SK-N-SH (cell line): ENCODE measurements at regions not wholly inside any gene's neighbourhood (a gene's known extent, or its start where the extent isn't known, plus 50 kb on each side); places are given as distances from the start of the nearest gene placed in this dataset.
"Not testable (repeated sequence)": the region's sequence is repeated elsewhere in the genome, so short reads cannot be mapped to it uniquely, and the experiment has no call there.

Source experiments
- CTCF ChIA-PET: fragments of 300-600, 350-600 bp; formaldehyde crosslinking; extraction: SDS; loops from one replicate; lab custom pipeline; 2021; lab: Yijun Ruan, JAX
- POLR2A ChIA-PET: fragments of 350-600 bp; sonication (Branson Sonifier 250); formaldehyde crosslinking; extraction: SDS; loops from one replicate; lab custom pipeline; 2020; ENCODE audit warnings: antibody characterized with exemption, inconsistent platforms; lab: Yijun Ruan, JAX
- DNase-seq: peaks from one replicate; pipeline ENCODE4 v3.0.0; 2012
- H2AFZ ChIP-seq: fragments of 200-600 bp; sonication (generic); 2 replicates; pipeline ENCODE4 v1.8.1; 2016; ENCODE audit warnings: antibody characterized with exemption, mild to moderate bottlenecking, low read depth
- H3F3A ChIP-seq: fragments of 200-600 bp; sonication (generic); replicated peaks from 2 replicates; pipeline ENCODE3; 2016; ENCODE audit warnings: antibody characterized with exemption, mild to moderate bottlenecking; ENCODE audit not compliant: insufficient read depth
- H3K27ac ChIP-seq, 2 experiments: fragments of 200-500 bp in 1 of 2; fragments of 200-600 bp in 1 of 2; sonication (Bioruptor generic) in 1 of 2; sonication (generic), shearing (Covaris generic) in 1 of 2; 2 replicates each; pipeline versions ENCODE4 v1.5.1 to v1.6.1; 2014 to 2016; ENCODE audit warnings: low read depth in 2 of 2, inconsistent platforms in 1 of 2, low read length in 1 of 2, mild to moderate bottlenecking in 1 of 2, mixed read lengths in 1 of 2
- H3K27me3 ChIP-seq: fragments of 200-600 bp; sonication (generic), shearing (Covaris generic); 2 replicates; pipeline ENCODE4 v1.6.1; 2016; ENCODE audit warnings: mixed run types; ENCODE audit not compliant: insufficient read depth
- H3K36me3 ChIP-seq, 2 experiments: fragments of 200-500 bp in 1 of 2; fragments of 200-600 bp in 1 of 2; sonication (Bioruptor generic) in 1 of 2; sonication (generic) in 1 of 2; replicated peaks in 1 of 2; 2 replicates each; pipeline versions ENCODE3 to v1.5.1; 2014 to 2016; ENCODE audit warnings: low read length in 1 of 2, mild to moderate bottlenecking in 1 of 2; ENCODE audit not compliant: insufficient read depth in 2 of 2, control insufficient read depth in 1 of 2
- H3K4me1 ChIP-seq, 2 experiments: fragments of 200-500 bp in 1 of 2; fragments of 200-600 bp in 1 of 2; sonication (Bioruptor generic) in 1 of 2; sonication (generic), shearing (Covaris generic) in 1 of 2; 2 replicates each; pipeline versions ENCODE4 v1.5.1 to v1.6.1; 2014 to 2016; ENCODE audit warnings: low read depth in 1 of 2, low read length in 1 of 2, mixed run types in 1 of 2; ENCODE audit not compliant: insufficient read depth in 2 of 2, control insufficient read depth in 1 of 2
- H3K4me2 ChIP-seq: fragments of 200-600 bp; sonication (generic), shearing (Covaris generic); 2 replicates; pipeline ENCODE4 v1.6.1; 2017; ENCODE audit warnings: mixed run types
- H3K4me3 ChIP-seq, 2 experiments: fragments of 200-500 bp in 1 of 2; fragments of 200-600 bp in 1 of 2; sonication (Bioruptor generic) in 1 of 2; sonication (generic), shearing (Covaris generic) in 1 of 2; 2 replicates each; pipeline versions ENCODE4 v1.5.1 to v1.8.1; 2014 to 2016; ENCODE audit warnings: low read depth in 2 of 2, inconsistent platforms in 1 of 2, low read length in 1 of 2, mild to moderate bottlenecking in 1 of 2, mixed read lengths in 1 of 2, moderate library complexity in 1 of 2
- H3K79me2 ChIP-seq: fragments of 200-600 bp; sonication (generic); 2 replicates; pipeline ENCODE4 v1.8.1; 2017; ENCODE audit warnings: mild to moderate bottlenecking; ENCODE audit not compliant: insufficient read depth
- H3K9ac ChIP-seq: fragments of 200-600 bp; sonication (generic); 2 replicates; pipeline ENCODE4 v1.6.1; 2017; ENCODE audit warnings: mixed run types
- H3K9me2 ChIP-seq: fragments of 200-600 bp; sonication (generic); 2 replicates; pipeline ENCODE4 v1.6.1; 2017; ENCODE audit warnings: mixed run types
- H3K9me3 ChIP-seq: fragments of 200-600 bp; sonication (generic); 2 replicates; pipeline ENCODE4 v1.6.1; 2017; ENCODE audit warnings: mixed run types, mild to moderate bottlenecking, moderate library complexity
- H4K20me1 ChIP-seq: fragments of 200-600 bp; sonication (generic); 2 replicates; pipeline ENCODE4 v1.6.1; 2017; ENCODE audit warnings: mild to moderate bottlenecking, mixed run types; ENCODE audit not compliant: insufficient read depth
- FOXM1 ChIP-seq: IDR thresholded peaks from 2 replicates; pipeline ENCODE4 v1.4.0; 2012; ENCODE audit warnings: low read depth, mild to moderate bottlenecking
- GATA2 ChIP-seq: sonication (generic); formaldehyde crosslinking; IDR thresholded peaks from 2 replicates; pipeline ENCODE4 v1.5.0; 2020; ENCODE audit warnings: mild to moderate bottlenecking, missing genetic modification reagents
- NRF1 ChIP-seq: IDR thresholded peaks from 2 replicates; pipeline ENCODE4 v1.6.1; 2012; ENCODE audit warnings: low read depth, mild to moderate bottlenecking, low read length
- RFX5 ChIP-seq: IDR thresholded peaks from 2 replicates; pipeline ENCODE4 v1.6.1; 2012; ENCODE audit warnings: mild to moderate bottlenecking, improper control_type of control experiment, low read length
- WGBS: methylation state at CpG from one replicate; pipeline ENCODE4 v1.1.6; 2017; ENCODE audit warnings: low lambda C conversion rate; 5-methylcytosine and 5-hydroxymethylcytosine counted together
- TF ChIP-seq, protein P1 (sequence below): fragments of 200-600 bp; sonication (generic); IDR thresholded peaks from 2 replicates; pipeline ENCODE4 v1.6.1; 2017; ENCODE audit warnings: antibody characterized with exemption, mild to moderate bottlenecking, moderate library complexity

DNA sequence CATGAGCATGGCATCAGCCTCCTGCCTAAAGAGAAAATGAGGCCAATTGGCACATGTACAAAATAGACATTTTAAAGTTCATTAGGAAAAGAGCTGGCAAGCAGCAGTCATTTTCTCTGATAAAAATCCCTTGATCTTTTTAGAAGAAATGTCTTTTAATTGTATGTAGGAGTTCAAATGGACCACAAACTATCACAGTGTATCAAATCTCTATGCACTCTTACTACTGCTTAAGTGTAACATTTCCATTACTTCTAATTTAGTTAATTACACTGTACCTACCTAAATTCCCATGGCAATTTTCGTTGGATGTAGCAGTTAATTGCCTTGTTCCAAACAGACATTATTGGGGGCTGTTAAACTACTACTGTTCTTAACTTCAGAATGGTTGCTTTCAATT, 233.7 kb upstream of the TECRL start:
- CTCF ChIA-PET, result no interaction called here

DNA sequence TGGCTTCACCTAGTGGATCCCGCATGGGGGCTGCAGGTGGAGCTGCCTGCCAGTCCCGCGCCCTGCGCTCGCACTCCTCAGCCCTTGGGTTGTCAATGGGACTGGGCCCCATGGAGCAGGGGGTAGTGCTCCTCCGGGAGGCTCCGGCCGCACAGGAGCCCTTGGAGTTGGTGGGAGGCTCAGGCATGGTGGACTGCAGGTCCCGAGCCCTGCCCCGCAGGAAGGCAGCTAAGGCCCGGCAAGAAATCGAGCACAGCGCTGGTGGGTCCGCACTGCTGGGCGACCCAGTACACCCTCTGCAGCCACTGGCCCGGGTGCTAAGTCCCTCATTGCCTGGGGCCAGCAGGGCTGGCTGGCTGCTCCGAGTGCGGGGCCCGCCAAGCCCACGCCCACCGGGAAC, 231.2 kb upstream of the TECRL start:
- H3K9me2 ChIP-seq, DNase-seq, H4K20me1 ChIP-seq, H3K4me1 ChIP-seq, H3F3A ChIP-seq, H3K9me3 ChIP-seq, H3K4me3 ChIP-seq, H2AFZ ChIP-seq, H3K79me2 ChIP-seq, H3K27me3 ChIP-seq, H3K9ac ChIP-seq, POLR2A ChIA-PET, H3K4me2 ChIP-seq, CTCF ChIA-PET, H3K27ac ChIP-seq, H3K36me3 ChIP-seq: not testable (repeated sequence)
- no CpG with 5 or more reads among the region's 21 CpGs for WGBS

More for the DNA sequence above, 233.7 kb upstream of the TECRL start:
- no peak for DNase-seq
- 0% methylated on average over 1 of the region's 1 CpG for WGBS
- Histone ChIP-seq H3K27ac (no peak overlapping the region), H3K9me3 (no peaks in the 10 kb centered on the region), H3F3A (no peaks in the 10 kb centered on the region), H3K4me1 (no peaks in the 10 kb centered on the region), H2AFZ (no peak overlapping the region), H3K36me3 (no peaks in the 10 kb centered on the region), H3K9ac (no peak overlapping the region), H3K4me3 (no peak overlapping the region), H4K20me1 (no peaks in the 10 kb centered on the region), H3K9me2 (no peaks in the 10 kb centered on the region), H3K79me2 (no peaks in the 10 kb centered on the region), H3K4me2 (no peak overlapping the region), H3K27me3 (no peaks in the 10 kb centered on the region)
- POLR2A ChIA-PET, result no interaction called here
- TF ChIP-seq FOXM1 (no peak), NRF1 (no peak)

DNA sequence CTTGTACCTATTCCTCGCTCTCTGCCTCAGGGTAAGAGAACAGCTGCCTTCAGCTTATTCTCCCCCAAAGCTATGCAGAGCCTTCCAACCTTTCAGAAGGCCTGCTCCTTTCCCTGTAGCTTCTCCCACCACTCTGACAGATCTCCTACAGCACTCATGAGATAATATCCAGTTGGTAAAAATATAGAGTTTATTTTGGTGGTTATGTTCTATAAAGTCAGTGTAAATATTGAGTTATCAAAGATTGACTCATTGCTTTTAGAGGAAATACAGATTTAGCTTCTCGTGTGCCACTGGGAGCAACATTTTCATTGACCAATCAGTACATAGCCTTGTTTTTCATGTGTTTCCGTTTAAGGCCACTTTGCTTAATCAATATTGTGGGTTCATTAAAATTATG, 216.2 kb upstream of the TECRL start:
- no peaks in the 10 kb centered on the region for H3K9me3 ChIP-seq
- CTCF ChIA-PET, result no interaction called here
- H2AFZ ChIP-seq, result no peak overlapping the region
- TF ChIP-seq RFX5, result no peak
- H3K4me2 ChIP-seq, result no peak overlapping the region
- no peaks in the 10 kb centered on the region for H3K79me2 ChIP-seq
- 7% methylated on average over 3 of the region's 3 CpGs for WGBS
- no peak overlapping the region for H3K27ac ChIP-seq
- DNase-seq, result no peak
- no peaks in the 10 kb centered on the region for H4K20me1 ChIP-seq
- H3K4me1 ChIP-seq, result no peaks in the 10 kb centered on the region
- no peak overlapping the region for H3K4me3 ChIP-seq
- no peak overlapping the region for H3K9ac ChIP-seq
- H3K9me2 ChIP-seq, result no peaks in the 10 kb centered on the region
- H3K27me3 ChIP-seq, result no peaks in the 10 kb centered on the region
- no peaks in the 10 kb centered on the region for H3K36me3 ChIP-seq
- POLR2A ChIA-PET, result no interaction called here
- H3F3A ChIP-seq, result no peaks in the 10 kb centered on the region

DNA sequence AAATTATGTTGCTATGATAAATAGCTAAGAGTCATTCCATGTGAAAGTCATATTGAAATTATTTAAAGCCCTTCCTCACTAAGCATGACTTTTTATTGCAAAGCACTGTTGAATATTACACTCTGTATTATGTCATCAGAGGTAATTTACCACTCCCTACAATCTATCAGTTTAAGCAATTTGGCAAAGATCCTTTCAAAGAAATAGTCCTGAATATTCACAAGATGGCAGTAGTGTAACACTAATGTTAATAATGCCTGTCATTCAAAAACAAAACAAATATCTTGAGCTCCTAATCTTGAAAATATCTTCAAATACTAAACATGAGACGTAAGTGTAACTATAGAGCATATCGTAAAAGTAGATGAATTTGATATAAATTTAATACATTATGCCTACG, 208.6 kb upstream of the TECRL start:
- no peaks in the 10 kb centered on the region for H3K79me2 ChIP-seq
- H3K4me2 ChIP-seq, result no peak overlapping the region
- POLR2A ChIA-PET, result no interaction called here
- no peak overlapping the region for H3K4me3 ChIP-seq
- no peaks in the 10 kb centered on the region for H3K9me3 ChIP-seq
- no peaks in the 10 kb centered on the region for H3K27me3 ChIP-seq
- CTCF ChIA-PET, result no interaction called here
- no peaks in the 10 kb centered on the region for H3K9me2 ChIP-seq
- no peak overlapping the region for H3K27ac ChIP-seq
- no peaks in the 10 kb centered on the region for H3K4me1 ChIP-seq
- H3K9ac ChIP-seq, result no peak overlapping the region
- H2AFZ ChIP-seq, result no peak overlapping the region
- under 1% methylated on average over 3 of the region's 3 CpGs for WGBS
- H3K36me3 ChIP-seq, result no peaks in the 10 kb centered on the region
- TF ChIP-seq GATA2 (CRISPR knock-in tag), result no peak
- TF ChIP-seq, protein P1, sequence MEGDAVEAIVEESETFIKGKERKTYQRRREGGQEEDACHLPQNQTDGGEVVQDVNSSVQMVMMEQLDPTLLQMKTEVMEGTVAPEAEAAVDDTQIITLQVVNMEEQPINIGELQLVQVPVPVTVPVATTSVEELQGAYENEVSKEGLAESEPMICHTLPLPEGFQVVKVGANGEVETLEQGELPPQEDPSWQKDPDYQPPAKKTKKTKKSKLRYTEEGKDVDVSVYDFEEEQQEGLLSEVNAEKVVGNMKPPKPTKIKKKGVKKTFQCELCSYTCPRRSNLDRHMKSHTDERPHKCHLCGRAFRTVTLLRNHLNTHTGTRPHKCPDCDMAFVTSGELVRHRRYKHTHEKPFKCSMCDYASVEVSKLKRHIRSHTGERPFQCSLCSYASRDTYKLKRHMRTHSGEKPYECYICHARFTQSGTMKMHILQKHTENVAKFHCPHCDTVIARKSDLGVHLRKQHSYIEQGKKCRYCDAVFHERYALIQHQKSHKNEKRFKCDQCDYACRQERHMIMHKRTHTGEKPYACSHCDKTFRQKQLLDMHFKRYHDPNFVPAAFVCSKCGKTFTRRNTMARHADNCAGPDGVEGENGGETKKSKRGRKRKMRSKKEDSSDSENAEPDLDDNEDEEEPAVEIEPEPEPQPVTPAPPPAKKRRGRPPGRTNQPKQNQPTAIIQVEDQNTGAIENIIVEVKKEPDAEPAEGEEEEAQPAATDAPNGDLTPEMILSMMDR, result peak; percentile 38
- no peaks in the 10 kb centered on the region for H3F3A ChIP-seq
- DNase-seq, result no peak
- H4K20me1 ChIP-seq, result no peaks in the 10 kb centered on the region
